HG03354 (cell line): ENCODE measurements at regions not wholly inside any gene's neighbourhood (a gene's known extent, or its start where the extent isn't known, plus 50 kb on each side); places are given as distances from the start of the nearest gene placed in this dataset.
"Not testable (repeated sequence)": the region's sequence is repeated elsewhere in the genome, so short reads cannot be mapped to it uniquely, and the experiment has no call there.

ENCODE experiments used
- ATAC-seq: cut with Tn5 transposase; IDR thresholded peaks from one replicate; pipeline ENCODE4 v1.9.1; 2021; ENCODE audit warnings: mild to moderate bottlenecking; ENCODE audit not compliant: unreplicated experiment, poor library complexity, severe bottlenecking

DNA sequence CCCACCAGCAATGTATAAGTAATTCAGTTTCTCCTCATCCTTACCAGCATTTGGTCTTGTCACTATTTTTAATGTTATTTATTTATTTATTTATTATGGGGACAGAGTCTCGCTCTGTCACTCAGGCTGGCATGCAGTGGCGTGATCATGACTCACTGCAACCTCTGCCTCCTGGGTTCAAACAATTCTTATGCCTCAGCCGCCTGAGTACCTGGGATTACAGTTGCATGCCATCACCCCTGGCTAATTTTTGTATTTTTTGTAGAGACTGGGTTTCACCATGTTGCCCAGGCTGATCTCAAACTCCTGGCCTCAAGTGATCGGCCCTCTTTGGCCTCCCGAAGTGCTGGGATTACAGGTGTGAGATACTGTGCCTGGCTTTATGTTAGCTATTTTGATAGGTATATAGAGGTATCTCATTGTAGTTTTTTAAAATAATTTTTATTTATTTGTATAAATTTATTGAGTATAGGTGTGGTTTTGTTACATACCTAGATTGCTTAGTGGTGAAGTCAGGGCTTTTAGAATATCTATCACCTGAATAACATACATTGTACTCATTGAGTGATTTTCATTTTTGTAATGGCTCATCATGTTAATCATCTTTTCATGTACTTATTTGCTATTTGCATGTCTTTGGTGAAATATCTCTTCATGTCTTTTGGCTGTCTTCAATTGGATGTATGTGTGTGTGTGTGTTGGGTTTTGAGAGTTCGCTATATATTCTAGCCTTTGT, 53.3 kb downstream of the TANC2 start:
- ATAC-seq, result no peak

DNA sequence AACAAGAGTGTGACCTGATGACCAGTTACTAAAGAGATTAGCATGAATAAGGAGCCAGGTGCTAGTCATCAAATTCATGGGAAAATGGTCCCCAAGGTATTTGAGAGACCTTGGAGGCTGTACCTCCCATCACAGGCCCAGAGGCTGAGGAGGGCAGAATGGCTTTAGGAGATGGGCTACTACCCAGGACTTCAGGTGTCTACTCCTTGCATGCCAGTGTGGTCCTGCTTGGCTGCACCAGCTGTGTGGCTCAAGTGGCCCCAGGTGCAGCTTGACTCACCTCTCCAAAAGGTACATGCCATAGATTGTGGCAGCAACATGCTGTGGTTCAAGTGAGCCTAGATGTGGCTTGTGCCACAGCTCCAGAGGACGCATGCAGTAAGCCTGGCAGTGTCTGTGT, 56.5 kb downstream of the TANC2 start:
- no peak for ATAC-seq

DNA sequence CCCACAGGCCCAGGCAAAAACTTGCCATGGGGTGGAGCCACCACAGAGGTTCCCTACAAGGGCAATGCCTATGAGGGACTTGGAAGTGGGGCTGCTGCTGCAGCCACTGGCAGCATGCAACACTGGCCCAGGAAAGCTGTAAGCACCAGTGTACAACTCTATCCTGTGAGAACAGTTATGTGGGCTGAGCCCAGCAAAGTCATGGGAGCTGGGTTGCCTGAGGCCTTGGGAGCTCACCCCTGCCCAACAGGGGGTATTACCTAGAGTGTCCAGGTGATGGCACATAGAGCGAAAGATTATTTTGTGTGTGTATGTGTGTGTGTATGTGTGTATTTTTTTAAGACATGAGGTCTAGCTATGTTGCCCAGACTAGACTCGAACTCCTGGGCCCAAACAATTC, 57.0 kb downstream of the TANC2 start:
- no peak for ATAC-seq

DNA sequence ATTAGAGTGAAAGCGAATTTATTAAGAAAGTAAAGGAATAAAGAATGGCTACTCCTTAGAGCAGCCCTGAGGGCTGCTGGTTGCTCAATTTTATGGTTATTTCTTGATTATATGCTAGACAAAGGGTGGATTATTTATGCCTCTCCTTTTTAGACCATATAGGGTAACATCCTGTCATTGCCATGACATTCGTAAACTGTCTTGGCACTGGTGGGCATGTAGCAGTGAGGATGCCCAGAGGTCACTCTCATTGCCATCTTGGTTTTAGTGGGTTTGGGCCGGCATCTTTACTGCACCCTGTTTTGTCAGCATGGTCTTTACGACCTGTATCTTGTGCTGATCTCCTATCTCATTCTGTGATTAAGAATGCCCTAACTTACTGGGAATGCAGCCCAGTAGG, 58.2 kb downstream of the TANC2 start:
- no peak for ATAC-seq

DNA sequence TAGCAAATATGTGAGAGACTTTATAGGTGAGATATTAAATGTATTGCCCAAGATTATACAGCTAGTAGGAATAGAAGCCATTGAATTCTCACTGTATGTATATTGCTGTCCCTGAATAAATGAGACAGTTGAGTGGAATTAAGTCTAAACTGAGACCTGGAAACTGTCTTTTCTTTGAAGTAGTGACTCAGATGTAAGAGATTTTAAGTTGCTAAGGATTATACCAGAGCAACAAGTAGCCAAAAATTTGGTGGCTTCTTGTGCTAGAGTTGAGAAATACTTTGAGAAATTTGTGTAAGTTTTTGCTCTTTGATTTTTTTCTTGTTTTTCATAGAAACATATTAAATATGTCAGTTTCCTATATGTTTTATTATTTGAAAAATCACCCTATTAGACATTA, 58.7 kb downstream of the TANC2 start:
- ATAC-seq, result no peak

DNA sequence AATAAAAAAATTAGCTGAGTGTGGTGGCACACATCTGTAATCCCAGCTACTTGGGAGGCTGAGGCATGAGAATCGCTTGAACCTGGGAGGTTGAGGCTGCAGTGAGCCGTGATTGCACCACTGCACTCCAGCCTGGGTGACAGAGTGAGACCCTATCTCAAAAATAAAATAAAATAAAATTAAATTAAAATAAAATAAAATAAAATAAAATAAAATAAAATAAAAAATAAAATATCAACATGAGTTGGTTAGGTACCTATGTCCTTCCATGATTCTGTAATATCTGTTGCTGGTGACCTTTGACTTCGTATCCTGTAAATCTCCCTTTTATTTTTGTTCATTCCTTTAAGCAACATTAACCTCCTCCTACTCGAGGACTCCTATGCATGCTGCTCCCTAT, 59.6 kb downstream of the TANC2 start:
- not testable (repeated sequence) for ATAC-seq

DNA sequence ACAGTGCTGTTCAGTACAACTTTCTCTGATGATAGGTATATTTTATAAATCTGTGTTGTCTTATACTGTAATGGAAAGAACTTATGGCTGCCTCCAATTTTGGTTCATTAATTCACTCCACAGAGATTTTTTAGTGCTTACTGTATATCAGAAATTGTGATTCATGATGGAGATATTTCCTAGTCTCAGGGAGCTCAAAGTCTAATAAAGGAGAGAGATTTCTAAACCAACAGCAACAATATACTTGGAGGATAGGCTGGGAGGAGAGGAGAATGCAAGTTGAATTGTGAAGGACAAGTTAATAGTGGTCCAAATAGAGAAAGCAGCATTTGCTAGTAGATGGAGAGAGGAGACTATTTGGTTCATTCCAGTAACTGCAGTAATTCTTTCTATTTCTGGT, 63.5 kb downstream of the TANC2 start:
- ATAC-seq, result no peak

DNA sequence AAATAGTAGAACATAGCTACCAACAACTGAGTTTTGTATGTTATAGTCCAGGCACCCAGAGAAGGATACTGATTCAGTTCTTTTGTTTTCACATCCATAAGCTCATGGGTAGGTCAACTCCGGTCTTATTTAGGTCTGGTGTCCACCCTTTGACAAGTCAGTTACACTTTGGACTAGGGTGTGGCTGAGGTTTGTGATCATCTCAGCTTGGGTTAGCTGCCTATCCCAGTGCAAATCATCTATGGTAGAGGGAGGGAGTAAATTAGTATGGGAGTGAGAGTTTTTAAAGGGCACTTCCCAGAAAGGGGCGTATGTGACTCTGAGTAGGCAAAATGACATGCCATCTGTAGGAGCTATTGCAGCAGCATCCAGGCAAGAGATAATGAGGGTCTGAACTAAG, 66.1 kb downstream of the TANC2 start:
- no peak for ATAC-seq

DNA sequence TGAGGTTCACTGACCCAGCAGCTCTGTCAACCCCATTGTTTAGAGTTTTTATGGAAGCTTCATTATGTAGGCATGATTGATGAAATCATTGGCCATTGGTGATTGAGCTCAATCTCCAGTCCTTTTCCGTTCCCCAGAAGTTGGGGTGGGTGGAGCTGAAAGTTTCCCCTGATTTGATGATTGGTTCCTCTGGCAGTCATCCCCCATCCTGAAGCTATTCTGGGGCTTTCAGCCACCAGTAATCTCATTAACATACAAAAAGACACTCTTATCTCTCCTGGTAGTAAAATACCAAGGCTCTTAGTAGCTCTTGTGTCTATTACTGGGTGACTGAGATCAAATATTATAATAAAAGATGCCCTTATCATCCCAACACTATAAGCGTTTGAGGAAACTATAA, 67.1 kb downstream of the TANC2 start:
- ATAC-seq, result no peak

DNA sequence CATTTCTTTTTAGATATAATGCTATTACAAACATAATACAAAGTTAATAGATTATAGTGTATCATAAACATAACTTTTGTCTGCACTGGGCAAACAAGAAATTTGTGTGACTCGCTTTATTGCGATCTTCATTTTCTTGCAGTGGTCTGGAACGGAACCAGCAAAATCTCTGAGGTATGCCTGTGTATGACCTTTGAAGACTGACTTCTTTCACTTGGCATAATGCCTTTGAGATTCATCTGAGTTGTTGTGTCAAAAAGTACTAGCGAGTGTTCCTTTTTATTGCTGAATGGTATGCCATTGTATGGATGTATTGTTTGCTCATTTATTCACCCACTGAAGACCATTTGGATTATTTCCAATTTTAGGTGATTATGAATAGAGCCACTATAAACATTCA, 69.2 kb downstream of the TANC2 start:
- ATAC-seq, result no peak

DNA sequence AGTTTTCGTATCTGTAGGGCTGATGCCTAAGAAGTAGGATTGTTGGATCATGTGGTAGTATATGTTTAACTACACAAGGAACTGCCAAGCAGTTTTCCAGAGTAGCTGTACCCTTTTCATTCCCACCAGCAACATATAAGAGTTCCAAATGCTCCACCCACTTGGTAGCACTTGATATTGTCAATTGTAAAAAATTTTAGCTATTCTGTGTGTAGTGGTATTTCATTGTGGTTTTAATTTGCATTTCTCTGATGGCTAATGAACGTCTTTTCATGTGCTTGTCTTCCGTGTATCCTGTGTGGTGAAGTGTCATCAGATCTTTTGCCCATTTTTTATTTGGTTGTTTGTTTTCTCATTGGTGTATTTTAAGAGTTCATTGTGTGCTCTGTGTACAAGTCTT, 69.7 kb downstream of the TANC2 start:
- no peak for ATAC-seq

DNA sequence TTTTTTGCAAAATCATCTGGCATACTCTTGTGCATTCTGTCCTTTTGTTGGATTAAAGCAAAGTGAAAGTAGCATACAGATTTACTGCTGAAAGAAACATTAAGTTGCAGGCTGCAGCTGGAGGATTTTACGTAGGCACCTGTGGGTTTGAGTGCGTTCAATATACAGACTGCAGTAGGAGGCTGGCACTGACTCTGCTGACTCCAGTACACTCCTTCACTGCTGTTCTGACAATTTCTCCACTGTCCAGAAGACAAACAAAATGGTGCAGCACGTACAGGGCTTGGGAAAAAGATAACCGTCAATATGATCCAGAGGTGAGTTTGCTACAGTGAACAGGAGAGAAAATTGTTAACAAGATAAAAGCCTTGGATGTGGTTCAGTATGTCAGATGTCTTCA, 73.3 kb downstream of the TANC2 start:
- ATAC-seq, result no peak

DNA sequence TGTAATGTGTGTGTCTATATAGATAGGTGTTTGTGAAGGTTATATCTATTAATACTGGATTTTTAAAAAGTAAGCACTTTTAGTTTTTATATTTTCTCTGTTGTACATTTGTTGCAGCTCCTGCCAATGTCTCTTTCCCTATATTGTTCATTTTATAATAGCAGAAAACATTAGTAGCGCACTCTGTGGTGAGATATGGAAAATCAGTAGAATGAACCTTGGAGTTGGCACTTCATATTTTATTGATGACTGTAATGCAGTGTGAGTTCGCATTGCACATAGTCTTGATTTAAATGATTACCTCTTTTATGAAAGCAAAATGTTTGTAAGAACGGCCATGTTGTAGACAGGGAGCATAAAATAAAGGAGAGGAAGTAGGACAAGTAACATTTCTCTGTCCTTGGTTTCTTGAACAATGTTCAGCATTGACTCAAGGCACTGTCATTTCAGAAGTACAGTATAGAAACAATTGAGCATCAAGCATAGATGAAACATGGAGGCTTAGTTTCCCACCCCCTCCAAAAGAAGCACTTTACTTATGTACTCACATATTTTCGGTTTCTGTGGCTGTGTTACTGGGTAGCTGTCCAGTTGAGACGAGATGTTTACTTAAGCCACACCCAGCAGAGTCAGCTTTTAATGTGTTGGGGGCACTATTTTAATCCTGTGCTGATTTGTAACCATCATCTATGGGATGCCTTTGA, 74.0 kb downstream of the TANC2 start:
- no peak for ATAC-seq

DNA sequence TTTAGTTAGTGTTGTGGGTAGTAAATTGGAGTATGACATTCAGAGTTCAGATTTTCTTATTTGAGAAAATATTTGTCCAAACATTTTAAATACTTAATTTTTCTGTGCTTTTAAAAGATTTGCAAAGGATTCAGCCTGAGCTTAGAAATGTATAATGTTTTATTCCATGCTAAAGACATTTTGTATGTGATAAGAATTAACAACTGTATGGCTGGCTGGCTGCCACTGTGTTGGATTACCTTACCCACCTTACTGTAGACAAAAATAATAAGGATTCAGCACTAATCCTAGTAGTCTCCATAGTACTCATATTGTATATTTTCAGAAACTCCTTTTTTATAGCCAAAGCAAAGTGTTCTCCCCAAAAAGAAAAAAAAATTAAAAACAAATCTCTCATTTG, 74.8 kb downstream of the TANC2 start:
- ATAC-seq, result no peak

DNA sequence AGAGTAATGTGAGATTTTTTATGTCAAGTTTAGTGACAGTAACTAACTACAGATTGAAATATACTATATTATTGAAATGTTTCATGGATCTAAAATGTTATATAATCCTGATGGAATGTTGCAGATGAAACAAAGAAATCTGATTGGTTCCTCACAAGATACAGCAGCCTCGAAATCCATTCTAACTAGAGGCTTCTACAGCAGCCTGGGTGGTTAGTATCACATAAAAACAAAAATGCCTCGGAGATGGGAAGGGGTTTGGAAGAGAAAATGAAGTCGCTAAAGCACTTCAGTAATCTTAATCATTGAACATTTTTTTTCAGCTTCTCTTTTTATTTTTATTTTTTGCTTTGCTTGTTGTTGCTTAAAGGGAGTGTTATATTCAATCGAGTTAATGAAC, 75.2 kb downstream of the TANC2 start:
- ATAC-seq, result no peak

DNA sequence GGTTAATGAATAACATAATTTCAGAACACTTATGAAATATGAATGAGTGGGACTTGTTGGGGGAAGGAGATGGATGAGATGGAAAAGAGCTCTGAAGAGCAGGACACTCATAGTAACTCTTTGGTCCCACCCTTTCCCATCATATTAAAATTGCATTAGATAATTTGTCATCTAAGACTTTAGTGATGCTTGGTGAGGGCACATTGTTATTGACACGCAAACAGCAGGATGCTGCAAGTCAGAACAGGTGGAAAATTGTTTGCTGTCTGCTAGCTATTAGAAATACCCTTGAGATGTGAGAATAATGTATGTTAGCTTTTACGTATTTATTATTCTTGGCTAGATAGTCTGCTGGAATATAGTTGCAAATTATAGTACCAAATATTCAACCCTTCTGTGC, 75.7 kb downstream of the TANC2 start:
- ATAC-seq, result no peak

DNA sequence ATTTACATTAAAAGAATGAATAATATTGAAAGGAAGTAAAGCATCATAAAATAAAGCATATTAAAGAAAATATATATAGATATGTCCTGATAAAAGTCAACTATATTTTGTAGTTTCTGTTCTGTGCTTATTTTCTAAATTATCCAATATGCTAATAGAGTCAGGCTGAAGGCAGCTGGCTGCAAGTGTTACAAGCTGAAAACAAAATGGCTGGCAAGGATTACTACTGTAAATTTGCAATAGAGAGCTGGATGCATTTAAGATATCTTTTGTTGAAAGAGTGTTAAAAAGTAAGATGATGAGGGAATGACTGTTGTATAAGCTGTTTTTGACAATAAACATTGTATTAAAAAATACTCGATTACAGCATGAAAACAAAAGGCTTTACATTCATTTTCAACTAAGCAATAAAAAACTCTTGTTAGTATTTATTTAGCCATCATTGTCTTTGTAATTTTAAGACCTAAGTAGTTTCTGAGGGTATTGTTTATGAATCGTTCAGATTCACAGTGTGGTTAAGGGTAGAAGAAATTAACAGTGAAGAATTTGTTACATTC, 76.3 kb downstream of the TANC2 start:
- ATAC-seq, result no peak

DNA sequence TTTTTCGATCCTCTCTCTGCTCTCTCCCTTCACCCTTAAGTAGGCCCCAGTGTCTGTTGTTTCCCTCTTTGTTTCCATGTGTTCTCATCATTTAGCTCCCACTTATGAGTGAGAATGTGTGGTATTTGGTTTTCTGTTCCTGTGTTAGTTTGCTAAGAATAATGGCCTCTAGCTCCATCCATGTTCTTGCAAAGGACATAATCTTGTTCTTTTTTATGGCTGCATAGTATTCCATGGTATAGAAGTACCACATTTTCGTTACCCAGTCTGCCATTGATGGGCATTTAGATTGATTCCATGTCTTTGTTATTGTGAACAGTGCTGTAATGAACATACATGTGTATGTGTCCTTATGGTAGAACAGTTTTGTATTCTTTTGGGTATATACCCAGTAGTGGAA, 91.5 kb downstream of the TANC2 start:
- ATAC-seq, result not testable (repeated sequence)

DNA sequence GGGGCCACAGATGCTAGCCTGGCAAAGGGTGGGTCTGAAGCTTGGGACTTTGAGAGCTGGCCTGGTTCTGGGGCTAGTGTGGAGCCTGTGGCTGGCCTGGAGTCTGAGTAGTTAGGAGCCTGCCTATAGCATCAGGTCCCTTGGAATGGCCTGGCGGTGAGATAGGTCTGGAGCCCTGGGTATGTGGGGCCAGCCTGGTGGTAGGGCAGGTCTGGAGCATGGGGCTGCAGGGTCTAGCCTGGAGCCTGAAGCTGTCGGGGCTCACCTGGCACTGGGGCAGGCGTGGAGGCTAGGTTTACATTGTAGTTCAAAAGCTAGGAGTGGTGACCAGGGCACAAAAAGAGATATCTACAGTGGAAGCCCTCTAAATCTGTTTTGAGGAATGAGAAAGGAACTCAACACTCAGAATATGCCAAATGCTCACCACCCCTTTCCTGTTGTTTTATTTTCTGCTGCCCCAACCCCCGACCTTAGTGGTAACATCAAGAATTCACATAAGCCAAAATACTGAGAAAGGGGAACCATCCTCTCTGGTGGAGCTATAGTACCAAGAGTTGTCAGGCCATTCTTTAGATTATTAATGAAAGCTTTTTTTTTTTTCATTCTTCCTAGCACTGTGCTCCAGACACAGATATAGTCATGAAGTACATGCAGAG, 100.3 kb downstream of the TANC2 start:
- ATAC-seq, result no peak

DNA sequence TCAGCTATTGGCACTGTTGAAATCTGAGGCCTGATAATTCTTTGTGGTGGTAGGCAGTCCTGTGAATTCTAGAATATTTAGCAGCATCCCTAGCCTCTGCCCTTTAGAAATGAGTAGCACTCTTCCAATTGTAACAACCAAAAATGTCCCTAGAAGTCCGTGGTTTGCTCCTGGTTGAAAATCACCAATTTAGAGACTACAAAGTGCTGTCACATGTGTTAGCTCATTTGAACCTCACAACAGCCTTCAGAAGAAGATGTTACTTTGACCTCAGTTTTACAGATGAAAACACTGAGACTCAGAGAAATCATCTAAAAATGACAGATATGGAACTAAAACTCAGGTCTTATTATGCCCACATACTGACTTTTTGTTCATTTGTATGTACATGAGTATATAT, 103.2 kb downstream of the TANC2 start:
- ATAC-seq, result no peak

DNA sequence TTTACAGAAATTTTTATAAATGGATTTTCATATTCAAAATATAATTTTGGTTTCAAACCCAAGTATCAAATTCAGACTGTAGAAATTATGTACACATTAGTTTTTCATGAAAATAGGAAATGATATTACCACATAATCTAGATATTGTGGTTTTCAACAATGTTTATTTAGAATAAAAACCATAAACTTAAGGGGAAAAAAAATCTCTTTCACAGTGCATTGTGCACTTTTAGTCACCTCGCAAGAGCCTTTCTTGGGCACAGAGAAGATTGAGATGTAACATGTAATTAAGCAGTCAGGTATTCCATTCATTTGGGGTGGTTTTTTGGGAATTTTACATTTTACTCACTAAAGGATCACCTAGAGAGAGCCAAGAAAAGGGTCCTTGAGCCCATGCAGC, 104.0 kb downstream of the TANC2 start:
- ATAC-seq, result no peak
